ENCODE measurements at regions not wholly inside any gene's neighbourhood (a gene's known extent, or its start where the extent isn't known, plus 50 kb on each side); places are given as distances from the start of the nearest gene placed in this dataset.

GRCh38 chr4:180706766-180707165, 1536.4 kb upstream of the TENM3 start:
- DNase-seq: no peak

DNA sequence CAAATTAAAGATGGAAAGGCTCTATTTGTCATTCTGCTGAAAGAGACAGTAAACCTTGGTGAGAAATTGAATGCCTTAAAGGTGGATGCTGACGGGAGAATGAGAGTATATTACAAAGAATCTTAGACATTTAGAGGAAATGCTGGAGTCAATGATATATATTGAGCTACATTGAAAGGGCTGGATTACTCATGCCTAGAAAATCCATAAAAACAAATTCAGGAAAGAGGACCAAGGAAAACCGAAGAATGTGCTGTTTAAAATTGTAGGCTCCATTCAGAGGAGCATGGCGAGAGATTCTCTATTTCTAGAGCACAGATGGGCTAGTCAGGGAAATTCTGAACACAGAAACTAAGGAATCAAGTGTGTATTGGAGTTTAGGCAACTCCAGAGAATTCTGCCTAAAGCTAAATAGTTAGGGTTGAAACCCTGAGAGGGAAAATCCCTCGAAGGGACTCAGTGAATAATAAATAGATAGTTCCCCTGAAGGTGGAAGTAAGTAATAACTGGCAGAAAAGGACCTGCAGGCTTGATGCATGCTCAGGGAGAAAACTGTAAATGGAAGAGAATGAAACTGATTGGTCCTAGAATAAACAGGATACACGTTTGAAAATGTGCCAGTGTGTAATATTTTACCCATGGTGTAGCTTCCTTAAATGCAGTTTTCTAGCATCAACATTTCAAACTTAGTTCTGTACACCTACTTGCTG, 1532.4 kb upstream of the TENM3 start:
- DNase-seq: no peak

- no peak for DNase-seq
Measured at GRCh38 chr4:180717451-180718033, 1525.7 kb upstream of the TENM3 start.

DNA sequence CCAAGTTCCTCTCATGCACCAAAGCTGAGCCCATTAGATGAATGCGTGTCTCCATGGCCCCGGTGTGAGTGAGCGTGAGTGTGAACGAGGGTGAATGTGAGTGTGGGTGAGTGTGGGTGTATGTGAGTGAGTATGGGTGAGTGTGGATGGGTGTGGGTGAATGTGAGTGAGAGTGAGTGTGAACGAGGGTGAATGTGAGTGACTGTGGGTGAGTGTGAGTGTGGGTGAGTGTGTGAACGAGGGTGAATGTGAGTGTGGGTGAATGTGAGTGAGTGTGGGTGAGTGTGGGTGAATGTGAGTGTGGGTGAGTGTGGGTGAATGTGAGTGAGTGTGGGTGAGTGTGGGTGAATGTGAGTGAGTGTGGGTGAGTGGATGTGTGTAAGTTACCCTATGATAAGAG, 1521.8 kb upstream of the TENM3 start:
- no peak for DNase-seq

DNA sequence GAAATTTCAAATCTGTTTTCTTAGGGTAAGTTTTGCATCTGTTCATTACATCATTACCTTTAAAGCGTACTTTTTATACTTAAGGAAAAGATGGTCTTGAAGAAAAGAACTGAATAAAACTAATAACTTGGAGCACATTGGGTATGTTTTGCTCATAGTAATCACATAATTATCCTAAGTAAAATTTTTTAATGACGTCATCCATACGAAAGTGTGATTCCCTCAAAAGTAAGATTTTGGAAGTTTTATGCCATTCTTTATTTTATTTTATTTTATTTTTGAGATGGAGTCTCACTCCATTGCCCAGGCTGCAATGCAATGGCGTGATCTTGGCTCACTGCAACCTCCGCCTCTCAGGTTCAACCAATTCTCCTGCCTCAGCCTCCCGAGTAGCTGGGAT, 1516.6 kb upstream of the TENM3 start:
- DNase-seq: no peak

- no peak for DNase-seq
Measured at GRCh38 chr4:180727478-180727877, 1515.7 kb upstream of the TENM3 start.

DNA sequence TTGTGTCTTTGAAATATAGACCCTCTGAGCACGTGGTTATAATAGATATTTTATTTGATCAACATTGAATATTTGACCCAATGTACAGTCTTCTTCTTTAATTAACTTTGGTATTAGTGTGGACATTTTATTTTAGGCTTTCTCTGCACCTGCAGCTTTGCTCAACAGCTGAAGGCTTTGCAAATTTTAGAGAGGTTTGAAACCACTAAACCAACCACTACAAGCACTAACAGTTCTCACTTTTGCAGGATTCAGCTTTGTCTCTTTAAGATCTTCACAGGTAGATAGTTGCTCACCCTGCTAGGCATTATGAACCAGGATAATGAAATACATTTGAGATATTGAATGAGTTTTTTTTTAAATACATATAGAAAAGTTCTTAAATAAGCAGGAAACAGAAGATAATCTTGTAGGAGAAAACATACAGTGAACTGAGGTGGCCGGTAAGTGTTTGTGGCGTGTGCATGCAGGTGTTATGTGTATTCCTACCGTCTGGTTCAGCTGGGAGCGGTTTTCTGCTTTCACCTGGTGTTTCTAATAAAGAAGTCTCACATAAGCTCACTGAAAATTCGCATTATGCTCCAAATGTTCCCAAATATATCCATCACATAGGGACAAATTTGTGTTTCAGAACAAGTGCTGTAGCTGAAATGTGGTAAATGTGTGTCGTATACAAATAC, 1508.3 kb upstream of the TENM3 start:
- DNase-seq: no peak

DNA sequence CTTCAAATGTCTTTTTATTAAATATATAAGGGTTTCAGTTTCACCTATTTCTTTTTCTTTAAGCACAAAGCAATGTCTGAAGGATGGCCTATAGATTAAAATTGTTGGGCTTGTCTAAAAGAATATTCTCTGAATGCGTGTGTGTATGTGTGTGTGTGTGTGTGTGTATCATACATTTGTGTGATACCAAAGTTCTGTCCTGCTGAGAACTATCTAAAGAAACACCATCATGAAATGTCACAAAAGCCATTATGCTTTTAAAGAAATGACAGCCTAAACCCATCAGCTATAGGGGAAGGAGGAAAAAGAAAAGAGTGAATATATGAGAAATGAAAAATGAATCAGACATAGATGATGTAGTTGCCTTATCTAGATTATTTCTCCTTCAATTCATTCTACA, 1501.5 kb upstream of the TENM3 start:
- no peak for DNase-seq

GRCh38 chr4:180745019-180745418, 1498.2 kb upstream of the TENM3 start:
- no peak for DNase-seq

DNA sequence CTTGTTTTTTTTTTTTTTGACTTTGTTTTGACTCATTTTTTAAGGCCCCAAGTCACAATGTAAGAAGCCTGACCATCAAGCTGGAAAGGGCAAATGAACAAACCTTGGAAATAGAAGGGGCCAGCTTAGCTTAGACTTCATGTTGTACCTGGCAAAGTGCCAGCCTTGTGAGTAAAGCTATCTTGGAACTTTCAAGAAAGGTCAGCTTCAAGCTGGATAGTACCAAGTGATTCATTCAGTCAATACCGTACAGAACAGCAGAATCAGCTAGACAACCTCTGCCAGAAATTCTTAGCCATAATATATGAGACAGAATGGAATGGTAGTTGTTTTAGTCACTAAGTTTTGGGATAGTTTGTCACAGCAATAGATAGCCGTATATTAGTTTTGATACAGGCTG, 1492.2 kb upstream of the TENM3 start:
- DNase-seq: no peak

GRCh38 chr4:180757927-180758326, 1485.3 kb upstream of the TENM3 start:
- no peak for DNase-seq

- DNase-seq: no peak
Measured at GRCh38 chr4:180766045-180766444, 1477.2 kb upstream of the TENM3 start.

- no peak for DNase-seq
Measured at GRCh38 chr4:180766944-180767729, 1476.1 kb upstream of the TENM3 start.

GRCh38 chr4:180768610-180769009, 1474.6 kb upstream of the TENM3 start:
- DNase-seq: no peak

GRCh38 chr4:180769791-180770190, 1473.4 kb upstream of the TENM3 start:
- DNase-seq: no peak

- DNase-seq: no peak
Measured at GRCh38 chr4:180770265-180770664, 1472.9 kb upstream of the TENM3 start.

- DNase-seq: no peak
Measured at GRCh38 chr4:180784940-180785339, 1458.3 kb upstream of the TENM3 start.

DNA sequence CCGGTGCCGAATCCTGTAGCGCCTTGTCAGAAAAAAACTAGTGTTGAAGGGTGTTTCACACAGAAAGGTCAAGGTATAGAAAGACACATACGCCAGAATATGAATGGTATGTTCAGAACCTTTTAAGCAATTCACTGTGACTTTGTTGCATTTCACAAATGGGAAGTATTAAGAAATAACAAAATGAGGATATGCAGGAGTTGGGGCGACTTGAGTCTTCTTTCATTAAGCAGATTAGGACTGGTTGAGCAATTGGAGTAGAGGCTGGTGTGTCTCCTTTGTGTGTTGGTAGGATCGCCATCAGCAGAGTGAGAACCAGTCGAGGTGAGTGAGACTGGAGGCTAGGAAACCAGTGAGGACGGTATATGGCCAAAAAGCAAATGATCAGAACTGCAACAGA, 1454.5 kb upstream of the TENM3 start:
- DNase-seq: no peak

DNA sequence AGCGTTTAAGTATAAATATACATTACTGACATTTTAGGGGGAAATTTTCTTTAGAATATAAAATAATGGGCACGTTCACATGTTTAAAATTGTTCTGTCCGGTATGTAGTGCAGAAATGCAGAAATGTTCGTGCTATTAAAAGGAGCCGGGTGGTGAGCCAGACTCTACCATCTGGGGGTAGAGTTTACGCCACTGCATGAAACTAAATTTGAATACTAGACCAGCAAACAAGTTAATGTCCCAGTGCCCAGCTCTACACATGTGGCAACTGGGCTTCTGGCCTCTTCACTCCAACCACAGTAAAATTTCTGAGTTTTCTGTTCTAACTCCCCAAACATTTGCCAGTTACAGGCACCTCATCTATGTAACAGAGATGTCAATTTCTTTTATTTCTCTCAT, 1453.3 kb upstream of the TENM3 start:
- no peak for DNase-seq

GRCh38 chr4:180790471-180790870, 1452.7 kb upstream of the TENM3 start:
- DNase-seq: no peak

DNA sequence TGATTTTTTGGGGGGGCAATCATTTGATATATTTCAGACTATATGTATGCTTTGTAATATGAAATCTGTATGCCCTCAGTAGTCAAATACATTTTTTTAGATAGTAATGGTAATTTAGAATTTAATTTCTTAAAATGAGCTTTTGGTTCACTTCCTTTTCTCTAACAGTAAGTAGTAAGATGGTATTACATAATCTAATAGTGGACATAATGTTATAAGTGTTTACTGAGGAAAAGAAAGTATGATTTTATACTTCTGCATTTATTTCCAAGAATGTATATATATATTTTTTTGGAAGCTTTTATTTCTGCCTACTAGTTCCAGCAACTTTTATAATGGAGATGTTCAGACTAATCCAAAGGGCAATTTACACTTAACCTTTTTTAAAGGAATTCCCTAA, 1450.7 kb upstream of the TENM3 start:
- no peak for DNase-seq

- DNase-seq: no peak
Measured at GRCh38 chr4:180794333-180794732, 1448.9 kb upstream of the TENM3 start.

- DNase-seq: no peak
Measured at GRCh38 chr4:180798036-180798577, 1445.1 kb upstream of the TENM3 start.
